ENCODE measurements at regions not wholly inside any gene's neighbourhood (a gene's known extent, or its start where the extent isn't known, plus 50 kb on each side); places are given as distances from the start of the nearest gene placed in this dataset.

DNA sequence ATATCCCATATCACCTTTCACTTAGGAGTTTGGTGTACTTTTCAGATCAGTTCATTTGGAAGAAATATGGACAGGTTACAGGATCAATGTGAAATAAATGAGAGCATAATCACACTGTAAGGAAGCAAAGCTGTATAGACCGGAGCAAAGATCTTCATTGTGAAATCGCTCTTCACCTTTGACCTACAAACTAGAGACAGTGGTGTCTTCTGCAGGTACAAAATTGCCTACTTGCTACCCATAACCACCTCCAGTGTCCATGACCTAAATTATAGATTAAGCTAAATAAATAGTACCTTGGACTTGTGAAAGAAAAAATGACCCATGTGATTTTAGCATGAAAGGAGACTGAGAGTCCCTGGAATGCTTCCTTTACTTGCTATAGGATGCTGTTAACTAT, 379.5 kb upstream of the SUCLG2 start:
- H3K36me3 Mint-ChIP-seq (ENCODE audit: low read depth), result no peaks in the 10 kb centered on the region
- TF ChIP-seq, protein P1, sequence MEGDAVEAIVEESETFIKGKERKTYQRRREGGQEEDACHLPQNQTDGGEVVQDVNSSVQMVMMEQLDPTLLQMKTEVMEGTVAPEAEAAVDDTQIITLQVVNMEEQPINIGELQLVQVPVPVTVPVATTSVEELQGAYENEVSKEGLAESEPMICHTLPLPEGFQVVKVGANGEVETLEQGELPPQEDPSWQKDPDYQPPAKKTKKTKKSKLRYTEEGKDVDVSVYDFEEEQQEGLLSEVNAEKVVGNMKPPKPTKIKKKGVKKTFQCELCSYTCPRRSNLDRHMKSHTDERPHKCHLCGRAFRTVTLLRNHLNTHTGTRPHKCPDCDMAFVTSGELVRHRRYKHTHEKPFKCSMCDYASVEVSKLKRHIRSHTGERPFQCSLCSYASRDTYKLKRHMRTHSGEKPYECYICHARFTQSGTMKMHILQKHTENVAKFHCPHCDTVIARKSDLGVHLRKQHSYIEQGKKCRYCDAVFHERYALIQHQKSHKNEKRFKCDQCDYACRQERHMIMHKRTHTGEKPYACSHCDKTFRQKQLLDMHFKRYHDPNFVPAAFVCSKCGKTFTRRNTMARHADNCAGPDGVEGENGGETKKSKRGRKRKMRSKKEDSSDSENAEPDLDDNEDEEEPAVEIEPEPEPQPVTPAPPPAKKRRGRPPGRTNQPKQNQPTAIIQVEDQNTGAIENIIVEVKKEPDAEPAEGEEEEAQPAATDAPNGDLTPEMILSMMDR (IDR thresholded peaks at IDR 0.05), result no peak
- intact Hi-C loops (cut with micrococcal nuclease), result no loop called here
- H3K27me3 Mint-ChIP-seq, result peaks cover 2% of the 10 kb centered on the region
- no peak overlapping the region for H3K27ac Mint-ChIP-seq
- no peak for DNase-seq
- ChIA-PET CTCF (no interaction called here), POLR2A (no interaction called here)
- no peaks in the 10 kb centered on the region for H3K4me1 Mint-ChIP-seq
- no peak overlapping the region for H3K4me3 Mint-ChIP-seq
- no peak for ATAC-seq (ENCODE audit: low read depth)
- no peaks in the 10 kb centered on the region for H3K9me3 Mint-ChIP-seq

DNA sequence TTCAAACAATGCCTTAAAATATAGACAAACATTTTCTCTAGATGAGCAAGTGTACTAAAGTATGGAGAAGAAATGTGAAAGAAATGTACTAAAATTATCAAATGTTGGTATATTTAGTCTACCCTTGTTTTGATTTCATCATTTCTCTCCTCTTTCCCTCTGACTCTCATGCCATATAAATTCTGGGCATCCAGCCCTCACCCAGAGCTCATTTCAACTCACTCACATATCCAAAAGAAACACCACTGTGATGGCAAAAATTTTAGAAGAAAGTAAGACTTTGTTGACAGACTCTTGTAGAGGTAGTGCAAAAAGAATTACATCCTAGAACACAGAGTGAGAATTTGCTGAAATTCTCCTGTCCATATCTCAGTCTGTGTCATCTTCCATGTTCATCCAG, 377.8 kb upstream of the SUCLG2 start:
- CTCF ChIA-PET, result no interaction called here
- DNase-seq (no peak), ATAC-seq (ENCODE audit: low read depth) (no peak)
- H3K4me1 Mint-ChIP-seq, result no peaks in the 10 kb centered on the region
- H3K9me3 Mint-ChIP-seq, result no peaks in the 10 kb centered on the region
- TF ChIP-seq, protein P1 (IDR thresholded peaks at IDR 0.05), result no peak
- H3K27me3 Mint-ChIP-seq, result peaks cover 2% of the 10 kb centered on the region
- POLR2A ChIA-PET, result no interaction called here
- H3K27ac Mint-ChIP-seq, result no peak overlapping the region
- H3K4me3 Mint-ChIP-seq, result no peak overlapping the region
- intact Hi-C loops (cut with micrococcal nuclease), result no loop called here
- no peaks in the 10 kb centered on the region for H3K36me3 Mint-ChIP-seq (ENCODE audit: low read depth)

DNA sequence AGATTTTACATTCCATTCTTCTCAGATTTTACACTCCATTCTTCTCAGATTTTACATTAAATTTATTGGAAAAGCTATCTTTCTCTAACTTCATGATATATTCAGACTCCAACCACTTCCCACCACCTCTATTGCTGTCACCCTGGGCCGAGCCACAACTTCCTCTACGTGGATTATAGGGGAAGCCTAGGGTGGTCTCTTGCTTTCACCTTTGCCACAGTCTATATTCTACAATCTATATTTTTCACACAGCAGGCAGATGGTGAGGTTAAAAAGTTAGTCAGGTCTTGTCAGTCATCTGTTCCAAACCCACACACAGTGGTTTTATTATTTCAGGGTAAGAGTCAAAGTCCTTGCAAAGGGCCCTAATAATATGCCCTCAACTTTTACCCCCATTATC, 370.8 kb upstream of the SUCLG2 start:
- Mint-ChIP-seq H3K9me3 (no peaks in the 10 kb centered on the region), H3K4me3 (no peak overlapping the region), H3K27ac (no peak overlapping the region), H3K36me3 (ENCODE audit: low read depth) (no peaks in the 10 kb centered on the region), H3K27me3 (no peaks in the 10 kb centered on the region), H3K4me1 (no peaks in the 10 kb centered on the region)
- POLR2A ChIA-PET, result no interaction called here
- TF ChIP-seq, protein P1 (IDR thresholded peaks at IDR 0.05), result no peak
- no peak for ATAC-seq (ENCODE audit: low read depth)
- no peak for DNase-seq
- intact Hi-C loops (cut with micrococcal nuclease), result no loop called here
- CTCF ChIA-PET, result no interaction called here

DNA sequence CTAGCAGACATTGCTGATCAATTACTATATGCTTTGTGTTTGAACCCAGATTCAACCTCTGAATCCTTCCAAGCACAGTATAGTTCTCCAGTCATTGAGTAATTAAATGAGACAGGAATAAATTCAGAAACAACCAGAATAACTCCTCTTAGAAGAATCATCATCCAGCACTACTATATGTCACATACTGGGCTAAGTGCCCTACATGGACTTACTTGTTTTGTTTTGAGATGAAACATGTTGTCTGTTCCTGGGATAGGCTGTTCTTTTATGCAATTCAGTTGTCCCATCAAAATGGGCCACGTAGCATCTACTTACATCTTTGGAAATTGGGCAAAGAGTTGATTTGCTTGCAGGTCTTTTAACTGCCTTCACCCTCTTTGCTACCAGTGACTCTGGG, 365.5 kb upstream of the SUCLG2 start:
- H3K27ac Mint-ChIP-seq, result no peak overlapping the region
- no peaks in the 10 kb centered on the region for H3K27me3 Mint-ChIP-seq
- ChIA-PET CTCF (no interaction called here), POLR2A (no interaction called here)
- ATAC-seq (ENCODE audit: low read depth) (no peak), DNase-seq (no peak)
- no peak overlapping the region for H3K4me3 Mint-ChIP-seq
- TF ChIP-seq, protein P1 (IDR thresholded peaks at IDR 0.05), result no peak
- H3K36me3 Mint-ChIP-seq (ENCODE audit: low read depth), result no peaks in the 10 kb centered on the region
- H3K9me3 Mint-ChIP-seq, result no peaks in the 10 kb centered on the region
- H3K4me1 Mint-ChIP-seq, result no peaks in the 10 kb centered on the region
- intact Hi-C loops (cut with micrococcal nuclease), result loop anchor here (5.0 kb wide), 2 partner anchors 638 to 908 kb away; no protein-coding TSS in a partner anchor

DNA sequence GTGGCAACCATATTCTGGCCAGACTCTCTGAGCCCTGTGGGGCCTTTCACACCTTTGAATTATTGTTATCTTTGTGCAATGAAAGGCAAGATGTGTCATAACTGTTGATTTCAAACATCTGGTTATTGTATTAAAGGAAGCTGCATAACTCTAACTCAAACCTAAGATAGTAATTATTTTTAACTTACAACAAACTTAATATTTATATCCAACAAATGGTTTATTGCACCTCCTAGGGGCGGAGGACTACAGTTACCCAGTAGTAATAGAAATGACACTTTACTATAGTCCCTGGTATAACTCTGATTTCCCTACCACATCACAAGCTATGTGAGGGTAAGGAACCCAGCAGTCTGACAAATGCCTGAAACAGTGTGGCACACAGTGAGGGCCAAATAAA, 363.9 kb upstream of the SUCLG2 start:
- intact Hi-C loops (cut with micrococcal nuclease), result loop anchor here (5.0 kb wide), 2 partner anchors 636 to 906 kb away; no protein-coding TSS in a partner anchor
- CTCF ChIA-PET, result interaction anchor here (1.8 kb wide), 1 partner anchor 905 kb away, joined by 6 read pairs; no protein-coding TSS in a partner anchor
- Mint-ChIP-seq H3K27me3 (no peaks in the 10 kb centered on the region), H3K4me3 (no peak overlapping the region), H3K9me3 (no peaks in the 10 kb centered on the region), H3K36me3 (ENCODE audit: low read depth) (no peaks in the 10 kb centered on the region), H3K27ac (no peak overlapping the region), H3K4me1 (no peaks in the 10 kb centered on the region)
- DNase-seq (no peak), ATAC-seq (ENCODE audit: low read depth) (no peak)
- TF ChIP-seq, protein P1 (IDR thresholded peaks at IDR 0.05), result no peak
- POLR2A ChIA-PET, result no interaction called here
